Ovary (tissue), 3 donors: ENCODE measurements at regions not wholly inside any gene's neighbourhood (a gene's known extent, or its start where the extent isn't known, plus 50 kb on each side); places are given as distances from the start of the nearest gene placed in this dataset.

Source experiments
- CTCF ChIP-seq, 3 donors: fragments of 450-650 bp in 2 of 3; fragments of 200-600 bp in 1 of 3; IDR thresholded peaks; one replicate each; pipeline versions ENCODE4 v1.5.1 to v1.8.0; 2016 to 2022; ENCODE audit warnings: antibody characterized with exemption in 3 of 3, mild to moderate bottlenecking in 1 of 3
- EP300 ChIP-seq: sonication (generic); formaldehyde crosslinking; IDR thresholded peaks from one replicate; pipeline ENCODE4 v1.6.1; 2017; ENCODE audit warnings: antibody characterized with exemption
- POLR2A ChIP-seq: fragments of 450-650 bp; IDR thresholded peaks from one replicate; pipeline ENCODE4 v1.6.1; 2017; ENCODE audit warnings: antibody characterized with exemption, mild to moderate bottlenecking, moderate library complexity
- donor health status: DM: no; HTN: no; CAD: no.

DNA sequence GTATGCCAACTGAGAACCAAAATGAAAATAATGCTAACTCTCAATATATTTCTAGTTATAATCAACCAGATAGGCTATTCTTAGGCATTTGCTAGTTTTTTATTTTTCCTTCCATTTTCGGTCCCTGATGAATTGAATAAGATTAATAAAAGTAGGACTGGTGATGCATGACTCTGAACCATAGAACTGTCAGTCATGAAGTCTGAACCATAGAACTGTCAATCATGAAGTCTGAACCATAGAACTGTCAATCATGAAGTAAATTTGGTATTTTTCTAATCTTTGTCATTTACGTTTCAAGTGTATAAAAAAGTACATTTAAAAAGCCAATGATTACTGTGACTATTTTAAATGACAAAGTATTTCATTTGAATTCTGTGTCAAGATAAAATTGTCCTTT is 460.2 kb upstream of the NDST3 start:
- TF ChIP-seq CTCF (IDR thresholded peaks at IDR 0.05) = no peak
- TF ChIP-seq POLR2A = no peak
- no peak for TF ChIP-seq EP300
